Stimulated activated CD8-positive, alpha-beta memory T cell treated with anti-CD3 and anti-CD28 coated beads, Interleukin-2, amount 100 ng/mL, for 1 hour (primary cell): ENCODE measurements at regions not wholly inside any gene's neighbourhood (a gene's known extent, or its start where the extent isn't known, plus 50 kb on each side); places are given as distances from the start of the nearest gene placed in this dataset.
"Not testable (repeated sequence)": the region's sequence is repeated elsewhere in the genome, so short reads cannot be mapped to it uniquely, and the experiment has no call there.

ENCODE experiments used
- DNase-seq, 2 donors: peaks; one replicate each; pipeline ENCODE4 v3.0.0-alpha.2; 2020; ENCODE audit warnings: low read depth in 2 of 2

GRCh38 chr17:18546514-18547398 is 70.2 kb downstream of the LGALS9C start:
- not testable (repeated sequence) for DNase-seq

GRCh38 chr17:18557086-18557485 is 80.5 kb downstream of the LGALS9C start:
- not testable (repeated sequence) for DNase-seq

- DNase-seq = peak in 1 of 2 donors; percentile 0
These were observed 80.7 kb downstream of the TBC1D28 start for GRCh38 chr17:18563381-18564098.

- peak in 1 of 2 donors; percentile 4 for DNase-seq
These were observed 80.1 kb downstream of the TBC1D28 start for GRCh38 chr17:18564099-18564448.

GRCh38 chr17:18568108-18568995 is 75.8 kb downstream of the TBC1D28 start:
- DNase-seq = not testable (repeated sequence)

GRCh38 chr17:18569489-18569913 is 74.7 kb downstream of the TBC1D28 start:
- DNase-seq = not testable (repeated sequence)

- DNase-seq = not testable (repeated sequence)
These were observed 71.7 kb downstream of the TBC1D28 start for GRCh38 chr17:18572536-18572935.

- not testable (repeated sequence) for DNase-seq
These were observed 70.1 kb downstream of the TBC1D28 start for GRCh38 chr17:18574137-18574536.
